Cardiac fibroblast (primary cell): ENCODE measurements at regions not wholly inside any gene's neighbourhood (a gene's known extent, or its start where the extent isn't known, plus 50 kb on each side); places are given as distances from the start of the nearest gene placed in this dataset.

ENCODE experiments used
- DNase-seq, 2 donors: peaks; one replicate each; pipeline versions ENCODE4 v3.0.0 to v3.0.0-alpha.2; 2010; ENCODE audit warnings: low read depth in 2 of 2
- H3K4me3 ChIP-seq, 2 donors: replicated peaks in 1 of 2; 1 replicate in 1 of 2; 2 replicates in 1 of 2; pipeline ENCODE4 v1.5.1; 2011; ENCODE audit warnings: low read depth in 2 of 2, low read length in 2 of 2, mild to moderate bottlenecking in 2 of 2, moderate library complexity in 1 of 2
- CTCF ChIP-seq: IDR thresholded peaks from one replicate; pipeline ENCODE4 v1.5.1; 2011; ENCODE audit warnings: low read depth, mild to moderate bottlenecking, low read length, inconsistent platforms

DNA sequence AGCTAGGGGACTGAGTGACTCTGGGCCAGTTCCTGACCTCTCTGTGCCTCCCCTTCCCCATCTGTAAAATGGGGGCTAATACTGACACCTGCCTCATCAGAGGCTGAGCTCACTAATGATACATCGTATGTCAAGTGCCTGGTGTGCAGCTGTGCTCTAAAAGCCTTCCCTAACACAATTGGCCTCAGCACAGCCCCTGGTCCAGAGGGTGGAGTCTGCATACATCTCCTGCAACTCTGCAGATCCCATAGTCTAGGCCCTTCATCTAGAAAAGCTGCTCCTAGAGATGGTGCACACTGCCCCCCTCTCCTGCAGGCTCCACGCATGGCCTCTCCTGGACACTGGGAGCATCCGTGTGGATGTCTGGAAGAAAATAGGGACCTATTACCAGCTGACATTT is 255.0 kb downstream of the RPS24 start:
- no peak for TF ChIP-seq CTCF
- no peak for DNase-seq
- H3K4me3 ChIP-seq, result no peak overlapping the region

- no peak overlapping the region for H3K4me3 ChIP-seq
- DNase-seq, result no peak
- no peak for TF ChIP-seq CTCF
These were observed 256.6 kb downstream of the RPS24 start for GRCh38 chr10:78290131-78290750.

DNA sequence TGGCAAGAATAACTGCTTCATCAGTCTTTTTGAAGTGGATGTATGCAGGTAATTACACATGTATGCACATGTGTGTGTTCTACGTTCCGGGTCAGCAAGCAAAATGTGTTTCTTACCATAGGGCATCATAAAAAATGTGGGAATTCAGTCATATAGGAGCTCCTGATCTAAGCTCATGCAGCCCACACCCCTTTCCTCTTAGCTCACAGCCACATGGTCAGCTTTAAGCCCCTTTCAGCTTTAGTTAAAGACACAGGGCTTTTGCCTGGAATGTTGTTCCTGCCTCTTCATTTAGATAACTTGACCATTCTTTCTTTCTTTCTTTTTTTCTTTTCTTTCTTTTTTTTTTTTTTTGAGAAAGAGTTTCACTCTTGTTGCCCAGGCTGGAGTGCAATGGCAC is 258.1 kb downstream of the RPS24 start:
- DNase-seq, result no peak
- TF ChIP-seq CTCF, result no peak
- no peak overlapping the region for H3K4me3 ChIP-seq

DNA sequence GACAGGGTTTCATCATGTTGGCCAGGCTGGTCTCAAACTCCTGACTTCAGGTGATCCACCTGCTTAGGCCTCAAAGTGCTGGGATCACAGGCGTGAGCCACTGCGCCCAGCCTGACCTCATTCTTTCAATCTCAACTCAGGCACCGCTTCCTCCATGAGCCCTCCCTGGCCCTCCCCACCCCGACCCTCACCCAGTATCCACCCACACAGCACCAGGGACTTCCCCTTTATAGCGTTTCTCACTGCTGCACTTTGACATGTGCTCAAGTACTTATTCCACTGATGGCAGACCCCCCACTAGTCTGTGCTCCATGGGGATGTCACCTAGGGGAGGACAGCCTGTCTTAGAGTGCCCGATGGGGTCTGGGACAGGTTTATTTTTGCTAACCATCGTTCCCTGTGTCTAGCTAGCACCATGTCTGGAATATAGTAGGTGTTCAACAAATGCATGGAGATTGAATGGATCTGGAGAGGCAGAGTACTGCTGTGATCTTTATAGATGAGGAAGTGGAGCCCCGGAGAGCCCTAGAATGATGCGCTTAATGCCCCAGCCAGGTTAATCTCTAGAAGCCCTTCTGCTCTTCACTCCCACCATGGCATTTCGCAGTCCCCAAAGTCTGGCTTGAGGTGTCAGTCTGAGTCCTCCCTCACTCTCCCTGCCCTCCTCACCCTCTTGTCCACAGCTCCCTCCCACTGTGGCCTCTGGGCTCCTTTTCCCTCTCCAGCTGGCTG is 258.8 kb downstream of the RPS24 start:
- no peak for DNase-seq
- TF ChIP-seq CTCF, result no peak
- H3K4me3 ChIP-seq, result no peak overlapping the region

GRCh38 chr10:78292982-78293865 is 259.6 kb downstream of the RPS24 start:
- TF ChIP-seq CTCF, result no peak
- no peak for DNase-seq

GRCh38 chr10:78295242-78295641 is 261.6 kb downstream of the RPS24 start:
- TF ChIP-seq CTCF, result no peak
- DNase-seq, result no peak

More at GRCh38 chr10:78292982-78293865, 259.6 kb downstream of the RPS24 start:
- no peak overlapping the region for H3K4me3 ChIP-seq

More at GRCh38 chr10:78295242-78295641, 261.6 kb downstream of the RPS24 start:
- no peak overlapping the region for H3K4me3 ChIP-seq
